HK-2 (cell line): ENCODE measurements at regions not wholly inside any gene's neighbourhood (a gene's known extent, or its start where the extent isn't known, plus 50 kb on each side); places are given as distances from the start of the nearest gene placed in this dataset.

Experiments used
- DNase-seq: peaks from one replicate; pipeline ENCODE4 v3.0.0-alpha.2; 2018; ENCODE audit not compliant: unreplicated experiment

DNA sequence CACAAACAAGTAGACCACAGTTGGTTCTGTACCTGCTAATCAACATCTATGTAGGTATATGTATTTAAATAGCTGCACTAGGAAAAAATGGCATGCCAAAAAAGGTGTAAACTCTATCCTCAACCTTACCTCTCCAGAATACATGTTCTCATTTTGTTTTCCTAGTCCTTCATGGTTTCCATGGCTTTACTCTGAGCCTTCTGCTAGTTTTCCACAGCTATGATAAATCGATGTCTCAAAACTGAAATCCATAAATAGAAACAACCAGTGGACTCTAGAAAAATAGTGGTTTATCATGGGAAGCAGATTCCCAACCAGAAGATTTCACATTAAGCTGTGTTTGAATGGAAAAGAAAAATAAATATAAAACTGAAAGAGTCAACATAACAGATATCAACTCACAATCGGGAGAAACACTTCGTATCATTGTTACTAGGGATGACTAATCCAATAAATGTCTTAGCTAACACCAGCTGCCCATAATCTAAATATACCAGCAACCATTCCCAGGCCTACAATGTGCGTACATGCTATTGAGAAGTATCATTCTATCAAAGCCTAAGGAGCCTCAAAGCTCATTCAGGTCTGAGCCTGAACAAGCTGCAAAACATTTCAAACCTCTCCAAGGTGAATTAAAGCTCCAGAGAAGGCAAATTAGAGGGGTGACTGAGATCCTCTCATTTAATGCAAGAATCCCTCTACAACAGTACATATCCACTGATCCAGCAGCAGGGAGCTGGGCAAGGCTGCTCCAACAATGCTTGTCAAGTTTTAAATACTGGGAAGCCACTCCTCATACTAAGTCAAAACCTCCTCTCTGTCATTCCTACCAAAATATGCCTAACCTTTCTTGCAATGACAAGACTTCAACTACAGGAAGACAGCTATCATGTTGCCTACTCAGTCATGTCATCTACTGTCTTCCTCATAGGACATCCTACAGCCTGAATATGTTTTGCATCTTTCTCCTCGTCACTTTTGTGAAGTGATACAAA is 90.2 kb downstream of the KCTD12 start:
- no peak for DNase-seq

DNA sequence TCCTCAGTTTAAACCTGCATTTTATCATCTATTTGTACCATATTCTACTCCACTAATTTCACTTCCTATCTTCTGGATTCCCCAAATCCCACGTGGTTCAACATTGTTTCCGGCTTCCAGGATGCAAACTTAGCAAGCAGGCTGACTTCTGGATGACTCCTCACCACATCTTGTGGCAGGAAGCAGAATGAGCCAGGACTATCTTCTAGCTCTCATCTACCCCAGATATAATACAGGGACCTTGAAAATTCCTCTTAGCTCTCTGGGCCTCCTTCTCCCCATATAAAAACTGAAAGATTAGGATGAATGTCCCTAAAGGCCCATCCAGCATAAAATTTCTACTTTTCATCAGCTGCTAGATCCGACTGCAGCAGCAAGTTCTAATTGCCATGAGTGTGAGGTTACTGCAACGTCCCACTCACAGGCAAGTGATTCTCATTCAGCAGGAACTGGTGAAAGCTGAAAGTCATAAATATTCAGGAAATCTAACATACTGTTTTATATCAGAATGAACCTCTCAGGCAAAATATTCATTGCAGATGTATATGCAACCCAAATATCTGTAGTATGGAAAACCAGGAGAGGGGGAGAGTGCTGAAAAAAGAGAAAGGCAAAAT is 93.4 kb downstream of the KCTD12 start:
- no peak for DNase-seq

DNA sequence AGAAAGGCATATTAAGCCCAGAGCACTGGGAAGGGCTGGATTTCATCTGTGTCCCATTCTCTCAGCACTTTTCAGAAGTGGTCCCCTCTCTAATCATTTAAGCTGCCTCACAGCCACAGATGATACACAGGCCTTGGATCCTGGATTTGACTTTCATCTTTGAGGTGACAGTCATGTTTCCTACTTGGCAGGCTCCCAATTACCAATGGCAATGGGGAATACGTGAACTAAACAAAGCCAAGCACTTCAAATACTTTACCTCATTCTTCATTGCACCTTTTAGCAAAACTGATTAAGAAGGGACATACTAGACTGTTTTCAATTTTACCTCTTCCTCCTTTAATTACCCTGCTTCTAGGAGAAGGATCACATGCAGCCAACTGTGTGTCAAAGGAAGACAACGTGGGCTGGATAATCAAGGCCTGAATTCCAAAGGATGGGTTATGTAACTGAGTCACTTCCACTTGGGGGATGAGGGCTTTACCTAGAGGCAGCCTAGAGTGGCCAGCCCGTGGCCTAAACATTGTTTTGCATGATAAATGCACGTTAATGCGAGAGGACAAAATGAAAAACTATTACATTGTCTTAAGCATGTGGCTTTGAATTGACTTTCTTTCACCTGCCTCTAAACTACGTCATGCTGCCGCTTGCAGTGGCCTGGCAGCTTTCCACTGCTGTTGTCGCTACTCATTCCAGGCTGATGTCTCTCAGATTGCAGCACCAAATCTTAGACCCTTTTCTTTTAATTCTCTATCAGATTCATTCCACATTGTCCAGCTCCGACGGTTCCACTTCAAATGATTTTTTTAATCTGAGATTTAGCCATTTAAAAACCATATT is 95.0 kb downstream of the KCTD12 start:
- no peak for DNase-seq

DNA sequence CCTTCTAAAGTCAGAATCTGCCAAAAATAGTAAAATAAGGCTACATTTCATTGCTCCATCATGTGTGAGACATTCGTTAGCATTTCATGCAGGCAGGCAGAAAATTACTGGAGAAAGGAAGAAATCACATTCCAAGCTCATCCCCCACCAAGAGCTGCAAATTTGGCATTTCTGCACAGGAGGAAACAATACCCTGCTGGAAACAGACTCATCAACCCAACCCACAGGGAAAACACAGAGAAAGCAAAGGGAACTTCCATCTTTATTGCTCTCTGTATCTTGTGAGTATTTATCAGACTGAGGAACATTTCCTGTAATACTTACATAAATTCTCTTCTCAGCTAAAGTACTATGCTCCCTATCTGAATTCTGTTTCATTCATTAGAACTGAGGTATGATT is 95.7 kb downstream of the KCTD12 start:
- DNase-seq = no peak

DNA sequence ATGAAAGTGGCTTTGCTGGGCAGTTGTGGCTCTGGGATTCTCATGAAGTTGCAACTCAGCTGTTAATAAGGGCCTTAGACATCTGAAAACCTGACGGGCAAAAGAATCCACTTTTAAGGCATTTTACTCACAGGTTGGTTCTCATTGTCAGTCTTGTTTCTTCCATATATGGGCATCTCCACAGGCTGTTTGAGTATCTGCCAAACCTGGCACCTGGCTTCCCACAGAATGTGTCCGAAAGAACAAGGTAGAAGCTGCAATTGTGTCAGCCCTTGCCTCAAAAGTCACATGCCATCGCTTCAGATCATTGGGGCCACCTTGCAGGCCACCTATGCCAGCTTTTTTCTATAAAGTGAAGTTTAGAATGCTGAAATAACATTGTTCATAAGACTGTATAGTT is 102.4 kb downstream of the KCTD12 start:
- no peak for DNase-seq

DNA sequence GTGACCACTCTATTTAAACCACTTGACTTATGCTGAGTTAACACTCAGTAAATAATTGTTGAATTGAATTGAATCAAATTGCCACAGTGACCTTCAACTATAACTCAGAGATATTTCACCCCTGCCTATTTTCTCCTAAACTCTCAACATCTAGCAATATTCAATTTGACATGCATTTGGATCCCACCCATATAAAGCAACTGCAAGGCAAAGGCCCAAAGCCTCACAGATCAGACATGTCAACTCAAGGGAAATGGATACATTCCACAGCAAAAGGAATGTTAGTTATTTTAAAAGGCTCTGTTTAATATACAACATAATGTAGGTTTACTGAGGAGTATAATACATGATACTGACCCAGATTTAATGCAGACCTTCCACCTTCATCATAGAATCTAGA is 107.4 kb downstream of the KCTD12 start:
- no peak for DNase-seq

DNA sequence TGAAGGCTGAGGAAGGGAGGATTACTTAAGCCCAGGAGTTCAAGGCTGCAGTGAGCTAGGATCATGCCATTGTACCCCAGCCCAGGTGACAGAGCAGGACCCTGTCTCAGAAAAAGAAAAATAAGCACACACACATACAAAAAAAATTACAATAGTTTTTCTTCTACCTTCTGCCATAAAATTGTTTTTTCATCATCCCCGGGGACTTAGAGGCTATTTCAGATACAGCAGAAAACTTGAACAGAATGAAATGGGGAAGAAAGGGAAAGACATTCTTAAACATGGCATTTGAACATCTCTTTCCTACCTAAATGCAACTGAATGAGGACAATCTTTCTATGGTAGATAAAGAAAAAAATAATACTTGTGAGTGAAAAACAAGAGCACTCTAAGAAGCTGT is 109.1 kb downstream of the KCTD12 start:
- DNase-seq = no peak

DNA sequence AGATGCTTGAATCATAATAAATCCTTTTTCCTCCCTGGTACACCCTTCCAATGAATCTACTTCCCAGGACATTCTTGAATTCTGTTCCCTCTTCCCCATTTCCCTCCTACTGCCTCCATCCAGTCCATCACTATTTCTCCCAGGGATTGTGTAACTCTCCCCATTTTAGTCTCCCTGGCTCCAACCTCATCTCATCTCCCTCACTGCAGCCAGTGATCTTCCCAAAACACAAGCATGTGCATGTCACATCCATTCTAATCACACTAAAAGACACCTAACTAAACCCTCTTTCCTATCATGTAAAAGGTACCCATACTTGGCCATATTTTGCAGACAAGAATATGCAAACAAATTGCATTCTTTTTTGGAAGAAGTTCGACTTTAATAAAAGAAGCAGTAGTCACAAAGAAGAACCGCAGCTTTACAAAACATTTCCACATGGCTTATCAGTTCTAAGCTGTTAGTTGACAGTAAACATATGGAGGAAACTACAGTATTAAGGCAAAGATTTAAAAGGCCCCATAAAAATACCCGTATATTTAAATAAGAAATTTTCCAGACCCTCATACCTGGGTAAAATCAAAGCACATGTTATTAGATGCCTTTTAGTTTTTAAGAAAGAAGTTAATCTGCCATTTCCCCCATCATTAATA is 111.0 kb downstream of the KCTD12 start:
- DNase-seq = no peak

DNA sequence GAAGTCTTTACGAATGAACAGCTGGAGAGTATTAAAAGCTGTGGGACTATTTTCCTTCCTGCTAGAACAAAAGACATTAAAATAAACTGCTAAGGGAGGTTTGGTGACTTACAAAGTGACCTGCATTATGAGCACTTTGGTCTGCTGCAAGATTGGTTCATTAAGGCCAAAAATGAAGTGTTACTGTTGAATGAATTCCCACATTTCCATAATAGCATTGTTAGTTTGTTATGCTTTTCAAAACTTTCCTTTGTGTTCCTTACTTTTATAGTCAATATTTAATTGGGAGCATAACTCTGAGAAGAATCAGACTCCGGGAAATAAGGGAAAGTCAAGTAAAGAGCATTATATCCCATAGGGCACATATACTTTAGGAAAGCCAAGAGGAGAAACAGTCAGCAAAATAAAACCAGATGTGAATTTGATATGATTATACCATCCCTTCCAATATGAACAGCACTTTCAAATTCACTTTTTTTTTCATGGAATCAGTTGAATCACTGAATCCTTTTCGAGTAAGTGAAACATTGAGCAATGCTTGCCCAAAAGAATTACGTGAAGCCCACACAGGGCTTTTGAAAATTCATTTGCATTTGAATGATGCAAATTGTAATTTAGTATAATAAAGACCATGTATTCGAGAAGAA is 112.6 kb downstream of the KCTD12 start:
- no peak for DNase-seq

DNA sequence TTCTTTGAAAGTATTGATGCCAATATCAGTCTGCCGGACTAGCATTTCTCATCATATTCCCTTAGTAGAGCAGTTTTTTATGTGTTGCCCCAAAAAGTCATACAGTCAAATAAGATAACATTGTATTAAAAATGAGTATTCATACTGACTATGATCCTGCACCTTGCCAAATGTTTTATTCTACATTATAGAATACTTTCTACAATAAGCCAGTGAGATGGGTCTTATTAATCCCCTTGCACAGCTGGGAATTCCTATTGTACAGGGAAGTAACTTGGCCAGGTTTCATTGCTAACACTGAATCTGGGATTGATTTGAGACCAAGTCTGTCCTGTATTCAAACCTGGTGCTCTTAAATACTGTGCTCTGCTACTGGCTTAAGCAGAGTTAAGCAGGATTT is 114.0 kb downstream of the KCTD12 start:
- DNase-seq = no peak

DNA sequence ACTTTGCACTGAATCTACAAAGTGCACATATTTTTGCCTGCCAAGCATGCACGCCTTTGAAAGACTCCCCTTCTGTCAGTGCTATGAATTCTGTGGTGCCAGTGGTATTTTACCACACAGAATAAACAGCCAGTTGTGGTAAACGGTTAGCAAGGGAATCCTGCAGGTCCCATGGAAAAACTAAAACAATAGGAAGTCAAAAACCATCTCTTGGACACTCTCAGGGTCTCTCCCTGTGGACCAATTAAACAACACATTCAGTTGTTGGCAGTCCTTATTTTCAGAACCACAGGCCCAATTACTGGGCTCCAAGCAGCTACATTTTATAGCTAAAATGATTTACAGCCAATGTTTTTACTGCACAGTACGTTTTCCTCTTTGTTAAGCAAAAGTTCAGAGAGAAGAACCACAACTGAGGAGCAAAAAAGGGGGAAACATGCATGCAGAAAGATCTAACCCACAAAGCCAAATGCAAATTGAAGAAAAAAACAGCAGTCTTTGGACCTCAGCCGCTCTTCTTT is 116.9 kb downstream of the KCTD12 start:
- DNase-seq = no peak

DNA sequence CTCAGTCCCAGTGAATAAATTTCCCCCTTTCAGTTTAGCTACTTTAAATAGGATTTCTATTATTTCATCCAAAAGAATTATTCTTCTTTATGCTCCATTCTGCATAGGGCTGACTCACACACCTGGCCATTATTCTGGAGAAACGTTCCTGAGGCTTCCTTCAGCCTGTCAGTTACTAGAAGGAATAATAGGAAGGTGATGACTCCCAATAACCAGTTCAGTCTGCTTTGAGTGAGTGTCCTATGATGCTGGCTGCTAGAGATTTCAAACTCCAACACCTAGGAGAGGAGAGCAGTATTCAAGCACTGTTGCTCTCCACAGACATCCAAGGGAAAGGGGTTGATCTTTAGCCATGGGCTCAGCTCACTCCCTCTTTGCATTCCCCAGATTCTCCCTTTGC is 117.8 kb downstream of the KCTD12 start:
- no peak for DNase-seq

DNA sequence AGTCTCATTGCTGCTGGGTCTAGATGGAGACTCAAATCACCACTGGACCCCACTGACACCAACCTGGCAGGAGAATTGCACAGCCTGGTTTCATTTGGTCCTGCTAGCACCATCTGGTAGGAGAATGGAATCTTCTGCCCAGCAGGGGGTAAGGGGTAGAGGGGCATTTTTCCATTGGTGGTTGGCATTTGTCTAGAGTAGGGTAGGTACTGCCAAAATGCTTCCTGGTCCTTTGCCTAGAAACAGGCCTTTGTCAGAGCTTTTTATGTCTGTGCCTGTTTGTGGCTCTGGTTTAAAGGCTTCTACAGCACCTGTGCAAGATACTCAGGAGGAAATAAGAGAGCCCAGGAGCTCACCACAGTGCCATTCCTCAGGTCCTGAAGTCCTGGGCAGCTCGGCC is 121.3 kb downstream of the KCTD12 start:
- no peak for DNase-seq

DNA sequence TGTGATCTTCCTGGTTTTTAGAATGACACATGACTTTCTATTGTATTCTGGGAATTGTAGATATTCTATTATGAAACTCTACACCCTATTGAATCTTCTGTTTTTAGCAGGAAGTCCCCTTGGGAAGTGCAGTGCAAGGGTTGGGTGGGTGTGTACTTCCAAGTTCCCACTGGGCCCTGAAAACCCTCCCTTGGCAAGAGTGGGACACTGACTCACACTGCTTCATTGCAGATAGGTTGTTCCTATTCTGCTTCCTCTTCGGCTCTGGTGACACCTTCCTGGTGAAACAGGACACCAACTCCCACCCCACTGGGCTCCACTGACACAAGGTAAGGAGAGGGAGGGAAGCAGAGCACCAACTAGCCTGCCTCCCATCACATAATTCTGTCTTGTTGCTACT is 121.8 kb downstream of the KCTD12 start:
- DNase-seq = no peak

DNA sequence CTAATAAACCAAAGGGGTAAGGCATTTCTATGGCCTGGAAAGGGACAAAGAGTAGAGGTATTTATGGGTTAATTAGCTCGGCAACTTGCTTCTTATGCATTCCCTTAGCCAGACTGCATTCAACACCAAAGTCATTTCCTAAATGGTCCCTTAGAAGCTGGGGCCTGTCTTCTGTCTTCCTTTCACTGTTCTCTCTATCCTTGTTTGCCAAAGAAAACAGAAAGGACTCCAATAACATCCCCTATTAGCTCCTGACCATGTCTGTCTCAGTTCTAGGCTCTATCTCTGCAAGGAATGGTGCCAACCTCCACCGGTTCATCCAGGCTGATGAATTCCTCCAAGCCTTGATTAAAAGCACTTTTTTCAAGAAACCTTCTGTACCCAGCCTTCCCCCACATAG is 123.5 kb downstream of the KCTD12 start:
- DNase-seq = no peak

DNA sequence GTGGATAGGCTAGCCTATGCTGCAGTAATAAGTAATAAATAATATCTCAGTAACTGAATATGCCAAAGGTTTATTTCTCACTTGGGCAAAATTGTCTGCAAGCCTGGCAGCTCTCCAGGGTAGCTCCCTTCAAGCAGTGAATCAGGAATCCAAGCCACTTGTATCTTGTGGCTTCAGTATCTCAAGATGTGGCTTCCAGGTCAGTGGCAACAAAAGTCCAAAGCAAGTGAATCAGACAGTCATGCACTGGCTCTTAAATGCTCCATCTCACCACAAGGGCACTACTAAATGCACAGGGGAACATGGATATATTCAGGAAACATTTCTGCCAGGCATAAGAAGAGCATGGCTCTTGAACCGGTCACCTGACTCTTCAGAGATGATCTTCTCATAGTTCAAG is 126.3 kb downstream of the KCTD12 start:
- no peak for DNase-seq

DNA sequence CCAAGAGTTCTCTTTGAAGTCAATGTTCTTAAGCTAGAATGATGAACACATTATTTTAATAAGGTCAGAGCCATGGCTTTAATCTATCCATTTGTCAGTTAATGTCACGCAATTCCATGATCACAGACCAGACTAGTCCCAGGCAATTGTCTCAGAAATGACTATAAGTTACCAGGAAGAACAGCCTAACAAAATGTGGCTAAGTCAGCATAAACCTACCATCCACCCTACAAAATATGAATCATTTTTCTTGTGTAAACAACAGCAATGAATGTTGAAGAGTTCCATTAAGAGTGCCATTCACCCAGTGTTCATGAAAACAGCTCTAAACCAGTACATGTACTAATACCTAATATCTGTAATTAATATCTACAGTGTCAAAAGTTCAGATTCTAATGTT is 127.5 kb downstream of the KCTD12 start:
- DNase-seq = no peak

DNA sequence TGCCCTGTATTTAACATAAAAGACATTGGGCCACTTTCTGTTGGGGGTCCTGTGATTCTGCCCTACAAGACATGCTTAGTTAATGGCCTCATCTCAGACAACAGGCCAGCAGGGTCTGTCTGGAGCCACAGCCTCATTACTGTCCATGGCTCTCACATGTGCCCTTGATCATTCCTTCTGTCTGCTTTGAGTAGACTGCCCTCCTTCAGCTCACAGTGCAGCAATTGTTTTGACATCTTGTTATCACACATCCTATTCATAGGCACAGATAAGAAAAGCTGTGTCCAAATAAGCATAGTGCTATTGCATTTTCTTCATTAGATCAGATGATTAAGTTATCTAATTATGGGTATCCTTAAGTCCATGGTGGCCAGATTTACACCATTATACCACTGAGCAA is 127.9 kb downstream of the KCTD12 start:
- no peak for DNase-seq

DNA sequence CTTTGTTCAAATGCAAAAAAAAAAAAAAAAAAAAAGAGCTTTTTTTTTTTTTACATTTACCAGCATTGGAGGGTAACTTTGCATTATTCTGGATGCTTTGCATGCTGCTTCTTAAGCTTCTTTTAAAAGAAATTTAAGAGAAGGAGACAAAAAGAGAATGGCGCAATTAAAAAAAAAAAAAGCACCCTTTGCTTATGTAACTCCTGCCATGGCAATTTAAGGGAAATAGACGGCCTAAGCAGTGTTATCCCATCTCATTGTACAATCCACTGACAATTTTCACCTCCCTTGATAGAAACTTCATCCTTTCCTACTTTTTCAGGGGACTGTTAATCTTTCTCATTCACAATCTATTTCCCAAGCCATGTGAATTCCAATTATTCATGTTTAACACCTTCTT is 129.8 kb downstream of the KCTD12 start:
- DNase-seq = no peak

DNA sequence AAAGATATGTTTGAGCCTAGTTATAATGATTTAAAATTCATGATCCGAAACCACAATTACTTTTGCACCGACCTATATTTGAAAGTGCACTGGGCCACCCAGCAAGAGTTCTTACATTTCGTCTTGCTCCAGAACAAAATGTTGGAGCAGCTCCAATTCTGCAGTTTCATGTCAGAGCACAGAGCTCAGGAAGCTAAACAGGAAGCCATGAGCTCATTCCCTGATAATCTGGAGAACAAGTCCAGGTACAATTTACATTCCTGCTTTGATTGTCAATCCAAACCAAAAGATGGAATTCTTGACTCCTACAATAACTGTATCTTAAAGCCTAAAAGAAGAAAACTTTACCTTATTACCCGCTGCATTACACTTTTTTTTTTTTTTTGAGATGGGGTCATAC is 131.8 kb downstream of the KCTD12 start:
- DNase-seq = no peak

DNA sequence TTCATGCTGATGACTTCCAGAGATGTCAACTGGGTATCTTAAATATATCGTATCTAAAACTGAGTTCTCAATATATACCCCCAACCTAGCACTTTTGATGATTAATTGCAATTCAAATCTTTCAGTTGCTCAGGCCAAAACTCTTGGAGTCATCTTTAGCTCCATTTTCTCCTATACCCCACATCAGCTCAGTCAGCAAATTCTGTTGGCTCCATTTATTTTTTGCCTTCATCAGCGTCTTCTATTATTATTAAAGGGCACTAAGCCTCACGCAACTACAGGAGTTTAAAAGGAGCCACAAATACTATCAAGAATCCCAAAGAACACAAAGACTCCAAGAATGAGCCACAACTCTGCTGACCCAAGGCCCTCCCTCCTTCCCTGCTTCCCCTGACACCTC is 134.9 kb downstream of the KCTD12 start:
- DNase-seq = no peak
